Posterior vena cava (tissue), 2 donors: ENCODE measurements at regions not wholly inside any gene's neighbourhood (a gene's known extent, or its start where the extent isn't known, plus 50 kb on each side); places are given as distances from the start of the nearest gene placed in this dataset.

Experiments
- DNase-seq: peaks from one replicate; pipeline ENCODE4 v3.0.0-alpha.2; 2020; ENCODE audit warnings: low spot score
- intact Hi-C, 2 donors: fragments of 100-400 bp; cut with DNase I; formaldehyde crosslinking; loops; one replicate each; pipeline versions ENCODE4 v1.14.1 to v1.14.2; 2022 to 2023
- donor health status: DM: yes; HTN: yes; CAD: no.
- donor health status: DM: yes; HTN: yes; CAD: no.

GRCh38 chr7:34260279-34260678 is 354.9 kb downstream of the BMPER start:
- intact Hi-C loops = no loop called here
- DNase-seq = no peak

GRCh38 chr7:34263168-34263567 is 357.8 kb downstream of the BMPER start:
- DNase-seq = no peak
- intact Hi-C loops = no loop called here

GRCh38 chr7:34269084-34269483 is 363.7 kb downstream of the BMPER start:
- no peak for DNase-seq
- intact Hi-C loops = no loop called here

- intact Hi-C loops = no loop called here
- DNase-seq = no peak
These were observed 370.3 kb downstream of the BMPER start for GRCh38 chr7:34275624-34276023.

GRCh38 chr7:34277016-34277802 is 371.9 kb downstream of the BMPER start:
- intact Hi-C loops = no loop called here
- DNase-seq = no peak

GRCh38 chr7:34277803-34278199 is 372.5 kb downstream of the BMPER start:
- intact Hi-C loops = no loop called here
- DNase-seq = no peak

GRCh38 chr7:34281260-34281659 is 375.9 kb downstream of the BMPER start:
- DNase-seq = no peak
- intact Hi-C loops = no loop called here

GRCh38 chr7:34282271-34282670 is 375.7 kb upstream of the NPSR1 start:
- no peak for DNase-seq

GRCh38 chr7:34296663-34297062 is 361.4 kb upstream of the NPSR1 start:
- intact Hi-C loops = no loop called here
- no peak for DNase-seq

More at GRCh38 chr7:34282271-34282670, 375.7 kb upstream of the NPSR1 start:
- intact Hi-C loops = no loop called here

GRCh38 chr7:34298492-34299013 is 359.5 kb upstream of the NPSR1 start:
- no peak for DNase-seq
- intact Hi-C loops = no loop called here

- DNase-seq = no peak
- intact Hi-C loops = no loop called here
These were observed 359.0 kb upstream of the NPSR1 start for GRCh38 chr7:34299066-34299465.

- intact Hi-C loops = no loop called here
- DNase-seq = no peak
These were observed 350.5 kb upstream of the NPSR1 start for GRCh38 chr7:34307540-34307939.

GRCh38 chr7:34308595-34308994 is 349.4 kb upstream of the NPSR1 start:
- intact Hi-C loops = no loop called here
- DNase-seq = no peak

- DNase-seq = no peak
- intact Hi-C loops = no loop called here
These were observed 348.9 kb upstream of the NPSR1 start for GRCh38 chr7:34309116-34309515.

- intact Hi-C loops = no loop called here
- DNase-seq = no peak
These were observed 348.4 kb upstream of the NPSR1 start for GRCh38 chr7:34309584-34309983.

GRCh38 chr7:34311591-34311990 is 346.4 kb upstream of the NPSR1 start:
- intact Hi-C loops = loop anchor here in 1 of 2 donors (10.0 kb wide), 1 partner anchor 1443 kb away; no protein-coding TSS in a partner anchor
- no peak for DNase-seq

- DNase-seq = no peak
- intact Hi-C loops = loop anchor here in 1 of 2 donors (10.0 kb wide), 1 partner anchor 1442 kb away; no protein-coding TSS in a partner anchor
These were observed 345.4 kb upstream of the NPSR1 start for GRCh38 chr7:34312624-34313023.

GRCh38 chr7:34313289-34313688 is 344.7 kb upstream of the NPSR1 start:
- no peak for DNase-seq
- intact Hi-C loops = loop anchor here in 1 of 2 donors (10.0 kb wide), 1 partner anchor 1442 kb away; no protein-coding TSS in a partner anchor

GRCh38 chr7:34315032-34315431 is 343.0 kb upstream of the NPSR1 start:
- no peak for DNase-seq
- intact Hi-C loops = loop anchor here in 1 of 2 donors (10.0 kb wide), 1 partner anchor 1440 kb away; no protein-coding TSS in a partner anchor

GRCh38 chr7:34317039-34317438 is 341.0 kb upstream of the NPSR1 start:
- no peak for DNase-seq
- intact Hi-C loops = loop anchor here in 1 of 2 donors (10.0 kb wide), 1 partner anchor 1438 kb away; no protein-coding TSS in a partner anchor

GRCh38 chr7:34320412-34320811 is 337.6 kb upstream of the NPSR1 start:
- DNase-seq = no peak
- intact Hi-C loops = no loop called here
